ENCODE measurements at regions not wholly inside any gene's neighbourhood (a gene's known extent, or its start where the extent isn't known, plus 50 kb on each side); places are given as distances from the start of the nearest gene placed in this dataset.
"Not testable (repeated sequence)": the region's sequence is repeated elsewhere in the genome, so short reads cannot be mapped to it uniquely, and the experiment has no call there.

DNA sequence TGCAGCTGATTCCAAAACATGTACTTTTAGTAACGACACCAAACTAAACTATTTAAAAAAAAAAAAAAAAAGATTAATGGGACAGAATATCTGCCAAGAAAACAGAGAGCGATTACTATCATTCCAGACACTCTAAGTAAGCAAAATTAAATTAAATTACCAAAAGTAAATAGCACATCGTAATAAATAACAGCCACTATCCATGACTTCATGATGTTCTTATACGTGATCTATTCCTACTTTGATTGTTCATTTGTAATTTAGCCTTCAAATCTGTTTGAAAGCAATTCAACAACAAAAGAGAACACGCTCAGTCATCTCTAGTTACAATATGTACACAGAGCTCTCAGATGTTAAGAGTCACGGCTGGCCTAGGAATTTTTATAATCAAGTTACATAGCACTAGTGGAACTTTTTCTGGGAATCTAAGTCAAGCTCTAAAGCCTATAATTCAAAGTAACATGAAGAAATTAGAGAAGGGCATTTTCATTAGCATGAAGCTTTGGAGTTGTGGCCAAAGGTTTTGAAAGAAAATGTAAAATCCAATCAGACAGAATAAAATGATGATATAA, 241.7 kb upstream of the NEBL start:
- Histone ChIP-seq H3K27ac (ENCODE audit: low read depth, low read length) (no peak overlapping the region), H3K9ac (ENCODE audit: low read depth in 1 of 2, low read length in 2 of 2) (no peak overlapping the region), H3K9me3 (ENCODE audit: control insufficient read depth in 1 of 2, low read length in 2 of 2) (no peaks in the 10 kb centered on the region), H3K27me3 (ENCODE audit: control insufficient read depth in 1 of 2, insufficient read depth in 2 of 2, low read length in 2 of 2) (no peaks in the 10 kb centered on the region), H3K4me3 (ENCODE audit: low read depth in 1 of 2, low read length in 2 of 2) (no peak overlapping the region), H3K36me3 (ENCODE audit: control insufficient read depth in 1 of 2, insufficient read depth in 2 of 2, low read length in 2 of 2) (no peaks in the 10 kb centered on the region), H3K4me1 (ENCODE audit: control insufficient read depth in 1 of 2, insufficient read depth in 2 of 2, low read length in 2 of 2) (no peaks in the 10 kb centered on the region)

DNA sequence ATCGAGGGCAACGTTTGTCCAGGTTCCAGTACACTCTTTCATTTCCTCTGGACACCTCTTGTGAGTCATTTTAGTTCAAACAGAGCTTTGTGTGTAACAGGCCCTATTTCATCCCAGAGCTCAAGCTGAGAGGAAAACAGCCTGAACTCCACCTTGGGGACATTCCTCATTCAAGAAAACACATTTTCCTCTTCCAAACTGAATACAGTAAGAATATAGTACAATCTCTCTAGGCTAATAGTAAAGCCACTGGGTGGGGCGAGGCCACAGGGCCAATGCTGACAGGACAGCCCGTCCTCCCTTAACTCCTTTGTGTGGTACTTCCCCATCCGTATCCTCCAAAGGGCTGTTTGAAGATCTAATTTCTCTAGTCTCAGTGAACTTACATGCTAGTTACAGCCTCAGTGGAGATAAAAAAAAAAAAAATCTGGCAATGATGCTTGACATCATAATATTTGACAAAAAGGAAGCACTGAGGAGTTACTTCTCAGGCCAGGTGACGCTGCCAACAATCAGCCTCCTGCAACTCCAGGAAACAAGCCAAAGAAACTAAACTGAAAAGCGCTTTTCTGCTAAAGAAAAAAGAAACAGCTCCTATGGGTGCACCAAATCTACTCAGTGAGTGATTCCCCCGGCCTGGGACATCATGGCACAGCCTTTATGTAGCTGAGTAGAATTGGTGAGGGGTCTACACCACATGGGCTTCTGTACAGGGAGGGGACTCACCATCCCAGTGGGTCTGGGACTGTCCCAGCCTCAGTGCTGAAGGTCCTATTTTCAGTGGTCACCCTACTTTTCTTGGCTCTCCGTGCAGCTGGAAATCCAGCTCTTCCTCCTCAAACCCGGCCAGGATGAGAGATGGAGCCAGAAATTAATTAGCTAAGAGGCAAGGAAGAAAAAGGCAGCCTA, 238.2 kb upstream of the NEBL start:
- Histone ChIP-seq H3K36me3 (ENCODE audit: control insufficient read depth in 1 of 2, insufficient read depth in 2 of 2, low read length in 2 of 2) (no peaks in the 10 kb centered on the region), H3K27ac (ENCODE audit: low read depth, low read length) (no peak overlapping the region), H3K27me3 (ENCODE audit: control insufficient read depth in 1 of 2, insufficient read depth in 2 of 2, low read length in 2 of 2) (no peaks in the 10 kb centered on the region), H3K4me3 (ENCODE audit: low read depth in 1 of 2, low read length in 2 of 2) (no peak overlapping the region), H3K9me3 (ENCODE audit: control insufficient read depth in 1 of 2, low read length in 2 of 2) (no peaks in the 10 kb centered on the region), H3K9ac (ENCODE audit: low read depth in 1 of 2, low read length in 2 of 2) (no peak overlapping the region), H3K4me1 (ENCODE audit: control insufficient read depth in 1 of 2, insufficient read depth in 2 of 2, low read length in 2 of 2) (no peaks in the 10 kb centered on the region)

DNA sequence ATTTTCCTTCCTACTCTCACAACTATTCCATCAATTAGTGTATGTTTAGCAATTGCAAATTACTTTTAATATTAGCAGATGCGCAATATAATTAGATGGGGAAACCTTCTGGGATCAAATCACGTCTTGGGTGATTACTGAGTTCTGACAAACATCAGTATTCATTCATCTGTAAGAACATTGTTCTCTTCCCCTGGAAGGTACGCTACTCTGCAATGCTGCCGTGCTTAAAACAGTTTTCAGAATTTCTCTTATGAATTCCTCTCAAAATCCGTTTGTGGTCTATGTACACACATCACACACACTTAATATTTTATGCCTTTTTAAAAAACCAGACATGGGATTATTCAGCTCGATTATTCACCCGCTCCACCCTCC, 237.5 kb upstream of the NEBL start:
- H3K27me3 ChIP-seq (ENCODE audit: control insufficient read depth in 1 of 2, insufficient read depth in 2 of 2, low read length in 2 of 2) = no peaks in the 10 kb centered on the region
- H3K9me3 ChIP-seq (ENCODE audit: control insufficient read depth in 1 of 2, low read length in 2 of 2) = no peaks in the 10 kb centered on the region
- no peak overlapping the region for H3K27ac ChIP-seq (ENCODE audit: low read depth, low read length)
- no peaks in the 10 kb centered on the region for H3K4me1 ChIP-seq (ENCODE audit: control insufficient read depth in 1 of 2, insufficient read depth in 2 of 2, low read length in 2 of 2)
- H3K9ac ChIP-seq (ENCODE audit: low read depth in 1 of 2, low read length in 2 of 2) = no peak overlapping the region
- no peak overlapping the region for H3K4me3 ChIP-seq (ENCODE audit: low read depth in 1 of 2, low read length in 2 of 2)
- no peaks in the 10 kb centered on the region for H3K36me3 ChIP-seq (ENCODE audit: control insufficient read depth in 1 of 2, insufficient read depth in 2 of 2, low read length in 2 of 2)

DNA sequence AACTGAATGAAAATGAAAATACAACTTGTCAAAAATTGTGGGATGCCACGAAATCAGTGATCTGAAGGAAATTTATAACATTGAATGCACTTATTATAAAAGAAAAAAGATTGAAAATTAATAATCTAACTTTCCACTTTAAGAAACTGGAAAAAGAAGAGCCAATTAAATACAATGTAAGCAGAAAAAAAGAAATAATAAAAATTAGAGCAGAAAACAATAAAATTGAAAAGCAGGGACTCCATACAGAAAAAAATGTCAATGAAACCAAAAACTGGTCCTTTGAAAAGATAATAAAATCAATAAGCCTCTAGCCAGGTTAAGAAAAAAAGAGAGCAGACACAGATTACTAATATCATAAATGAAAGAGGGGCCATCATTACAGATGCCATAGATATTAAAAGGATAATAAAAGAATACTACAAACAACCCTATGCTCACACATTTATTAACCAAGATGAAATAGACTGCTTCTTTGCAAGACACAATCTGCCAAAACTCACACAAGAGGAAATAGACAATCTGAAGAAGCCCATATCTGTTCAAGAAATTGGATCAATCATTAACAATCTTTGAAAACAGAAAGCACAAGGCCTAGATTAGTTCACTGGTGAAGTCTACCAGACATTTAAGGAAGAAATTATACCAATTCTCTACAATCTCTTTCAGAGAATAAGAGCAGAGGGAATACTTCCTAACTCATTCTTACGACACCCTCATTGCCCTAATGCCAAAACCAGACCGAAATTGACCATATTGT, 233.8 kb upstream of the NEBL start:
- Histone ChIP-seq H3K9ac (ENCODE audit: low read depth in 1 of 2, low read length in 2 of 2) (no peak overlapping the region), H3K4me3 (ENCODE audit: low read depth in 1 of 2, low read length in 2 of 2) (no peak overlapping the region), H3K9me3 (ENCODE audit: control insufficient read depth in 1 of 2, low read length in 2 of 2) (no peaks in the 10 kb centered on the region), H3K4me1 (ENCODE audit: control insufficient read depth in 1 of 2, insufficient read depth in 2 of 2, low read length in 2 of 2) (no peaks in the 10 kb centered on the region), H3K27ac (ENCODE audit: low read depth, low read length) (no peak overlapping the region), H3K27me3 (ENCODE audit: control insufficient read depth in 1 of 2, insufficient read depth in 2 of 2, low read length in 2 of 2) (no peaks in the 10 kb centered on the region), H3K36me3 (ENCODE audit: control insufficient read depth in 1 of 2, insufficient read depth in 2 of 2, low read length in 2 of 2) (no peaks in the 10 kb centered on the region)

DNA sequence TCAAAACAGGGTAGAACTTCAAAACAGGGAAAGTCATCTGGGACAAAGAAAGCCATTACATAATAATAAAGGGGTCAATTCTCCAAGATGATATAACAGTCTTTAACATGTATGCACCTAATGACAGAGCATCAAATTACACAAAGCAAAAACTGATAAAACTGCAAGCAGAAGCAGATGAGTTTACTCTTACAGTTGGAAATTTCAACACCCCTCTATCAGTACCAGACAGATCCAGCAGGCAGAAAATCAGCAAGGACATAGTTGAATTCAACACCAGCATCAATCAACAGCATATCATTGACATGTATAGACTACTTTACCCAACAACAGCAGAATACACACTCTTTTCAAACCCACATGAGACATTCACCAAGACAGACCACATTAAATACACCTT, 233.0 kb upstream of the NEBL start:
- H3K4me1 ChIP-seq (ENCODE audit: control insufficient read depth in 1 of 2, insufficient read depth in 2 of 2, low read length in 2 of 2) = no peaks in the 10 kb centered on the region
- H3K27ac ChIP-seq (ENCODE audit: low read depth, low read length) = no peak overlapping the region
- H3K9me3 ChIP-seq (ENCODE audit: control insufficient read depth in 1 of 2, low read length in 2 of 2) = no peaks in the 10 kb centered on the region
- no peak overlapping the region for H3K9ac ChIP-seq (ENCODE audit: low read depth in 1 of 2, low read length in 2 of 2)
- H3K27me3 ChIP-seq (ENCODE audit: control insufficient read depth in 1 of 2, insufficient read depth in 2 of 2, low read length in 2 of 2) = no peaks in the 10 kb centered on the region
- H3K36me3 ChIP-seq (ENCODE audit: control insufficient read depth in 1 of 2, insufficient read depth in 2 of 2, low read length in 2 of 2) = no peaks in the 10 kb centered on the region
- H3K4me3 ChIP-seq (ENCODE audit: low read depth in 1 of 2, low read length in 2 of 2) = no peak overlapping the region

DNA sequence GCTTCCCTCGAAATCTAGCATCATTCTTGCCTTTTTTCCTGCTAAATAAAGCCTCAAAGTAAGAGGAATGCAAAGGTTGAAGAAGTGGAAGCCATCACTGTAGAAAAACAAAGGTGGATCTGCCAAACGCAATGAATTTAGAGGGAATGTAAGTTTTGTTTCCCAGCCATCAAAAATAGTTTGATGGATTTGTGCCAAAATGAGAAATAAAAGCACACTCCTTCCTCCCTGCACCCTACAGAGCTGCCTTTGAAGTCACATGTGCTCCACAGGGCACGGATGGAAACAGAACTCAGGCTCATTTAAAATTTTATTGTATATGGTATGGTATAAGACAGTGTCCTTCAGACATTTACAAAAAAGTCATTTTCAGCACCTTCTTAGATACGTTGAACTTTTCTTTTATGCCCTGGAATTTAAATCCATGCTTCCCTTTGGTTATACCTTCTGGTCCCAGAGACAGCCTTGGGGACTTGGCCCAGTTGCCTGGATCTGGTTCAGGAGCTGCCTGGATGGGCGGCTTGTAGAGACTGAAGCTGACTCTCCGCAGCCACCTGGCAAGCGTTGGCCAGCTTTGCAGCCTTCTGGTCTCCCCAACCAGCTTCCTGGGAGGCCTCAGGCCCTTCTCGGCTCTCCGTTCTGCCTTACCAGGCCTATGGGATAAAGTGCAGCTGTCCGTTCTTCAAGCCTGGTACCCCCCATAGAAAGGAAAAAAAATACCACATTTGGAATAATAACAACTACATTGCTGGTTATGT, 228.5 kb upstream of the NEBL start:
- H3K9me3 ChIP-seq (ENCODE audit: control insufficient read depth in 1 of 2, low read length in 2 of 2) = no peaks in the 10 kb centered on the region
- H3K4me1 ChIP-seq (ENCODE audit: control insufficient read depth in 1 of 2, insufficient read depth in 2 of 2, low read length in 2 of 2) = no peaks in the 10 kb centered on the region
- no peak overlapping the region for H3K4me3 ChIP-seq (ENCODE audit: low read depth in 1 of 2, low read length in 2 of 2)
- no peaks in the 10 kb centered on the region for H3K36me3 ChIP-seq (ENCODE audit: control insufficient read depth in 1 of 2, insufficient read depth in 2 of 2, low read length in 2 of 2)
- H3K27ac ChIP-seq (ENCODE audit: low read depth, low read length) = no peak overlapping the region
- H3K9ac ChIP-seq (ENCODE audit: low read depth in 1 of 2, low read length in 2 of 2) = no peak overlapping the region
- H3K27me3 ChIP-seq (ENCODE audit: control insufficient read depth in 1 of 2, insufficient read depth in 2 of 2, low read length in 2 of 2) = no peaks in the 10 kb centered on the region

DNA sequence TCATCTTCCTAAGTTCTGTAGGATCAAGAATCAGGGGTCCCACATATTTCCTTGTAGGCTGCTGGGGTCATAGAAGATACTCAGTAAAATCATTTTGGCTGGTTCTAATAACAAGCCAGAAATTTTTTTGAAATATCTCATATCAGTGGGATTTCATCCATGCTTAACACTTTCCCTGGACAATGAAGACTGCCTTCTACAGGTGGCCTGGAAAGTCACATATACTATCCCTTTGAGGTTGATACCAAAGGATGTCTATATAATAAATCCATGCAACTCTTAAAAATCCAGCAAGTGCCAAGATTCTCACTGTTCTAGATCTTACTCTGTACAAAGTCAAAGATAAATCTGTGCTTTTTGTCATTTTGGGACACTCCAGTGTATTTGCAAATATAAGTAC, 225.8 kb upstream of the NEBL start:
- H3K36me3 ChIP-seq (ENCODE audit: control insufficient read depth in 1 of 2, insufficient read depth in 2 of 2, low read length in 2 of 2) = no peaks in the 10 kb centered on the region
- H3K27me3 ChIP-seq (ENCODE audit: control insufficient read depth in 1 of 2, insufficient read depth in 2 of 2, low read length in 2 of 2) = no peaks in the 10 kb centered on the region
- H3K9ac ChIP-seq (ENCODE audit: low read depth in 1 of 2, low read length in 2 of 2) = no peak overlapping the region
- H3K4me3 ChIP-seq (ENCODE audit: low read depth in 1 of 2, low read length in 2 of 2) = no peak overlapping the region
- no peaks in the 10 kb centered on the region for H3K4me1 ChIP-seq (ENCODE audit: control insufficient read depth in 1 of 2, insufficient read depth in 2 of 2, low read length in 2 of 2)
- no peak overlapping the region for H3K27ac ChIP-seq (ENCODE audit: low read depth, low read length)
- no peaks in the 10 kb centered on the region for H3K9me3 ChIP-seq (ENCODE audit: control insufficient read depth in 1 of 2, low read length in 2 of 2)

DNA sequence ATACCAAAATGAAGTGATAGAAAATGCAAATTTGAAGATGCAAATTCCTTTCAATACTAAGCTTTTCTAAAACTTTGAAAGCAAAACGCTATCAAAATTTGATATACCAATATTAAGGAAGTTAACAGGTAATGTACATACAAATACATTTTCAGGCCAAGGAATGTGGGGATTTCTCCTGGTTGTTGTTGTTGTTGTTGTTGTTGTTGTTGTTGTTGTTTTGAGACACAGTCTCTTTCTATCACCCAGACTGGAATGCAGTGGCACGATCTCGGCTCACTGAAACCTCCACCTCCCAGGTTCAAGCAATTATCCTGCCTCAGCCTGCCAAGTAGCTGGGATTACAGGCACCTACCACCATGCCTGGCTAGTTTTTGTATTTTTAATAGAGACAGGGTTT, 224.7 kb upstream of the NEBL start:
- H3K9me3 ChIP-seq (ENCODE audit: control insufficient read depth in 1 of 2, low read length in 2 of 2); H3K9ac ChIP-seq (ENCODE audit: low read depth in 1 of 2, low read length in 2 of 2); H3K27ac ChIP-seq (ENCODE audit: low read depth, low read length); H3K4me3 ChIP-seq (ENCODE audit: low read depth in 1 of 2, low read length in 2 of 2); H3K27me3 ChIP-seq (ENCODE audit: control insufficient read depth in 1 of 2, insufficient read depth in 2 of 2, low read length in 2 of 2); H3K4me1 ChIP-seq (ENCODE audit: control insufficient read depth in 1 of 2, insufficient read depth in 2 of 2, low read length in 2 of 2); H3K36me3 ChIP-seq (ENCODE audit: control insufficient read depth in 1 of 2, insufficient read depth in 2 of 2, low read length in 2 of 2): not testable (repeated sequence)

DNA sequence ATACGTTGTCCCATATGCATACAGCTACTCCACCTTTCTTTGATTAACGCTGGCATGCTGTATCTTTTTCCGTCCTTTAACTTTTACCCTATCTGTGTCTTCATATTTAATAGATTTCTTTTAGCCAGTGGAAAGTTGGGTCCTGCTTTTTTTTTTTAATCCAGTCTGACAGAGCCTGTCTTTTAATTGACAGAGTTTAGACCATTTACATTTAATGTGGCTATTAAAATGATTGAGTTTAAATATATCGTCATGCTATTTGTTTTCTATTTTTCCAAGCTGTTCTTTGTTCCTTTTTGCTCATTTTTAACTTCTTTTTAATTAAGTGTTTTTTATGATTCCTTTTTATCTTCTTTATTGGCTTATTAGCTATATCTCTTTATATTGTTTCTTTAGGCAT, 217.6 kb upstream of the NEBL start:
- Histone ChIP-seq H3K9me3 (ENCODE audit: control insufficient read depth in 1 of 2, low read length in 2 of 2) (no peaks in the 10 kb centered on the region), H3K36me3 (ENCODE audit: control insufficient read depth in 1 of 2, insufficient read depth in 2 of 2, low read length in 2 of 2) (no peaks in the 10 kb centered on the region), H3K4me3 (ENCODE audit: low read depth in 1 of 2, low read length in 2 of 2) (no peak overlapping the region), H3K4me1 (ENCODE audit: control insufficient read depth in 1 of 2, insufficient read depth in 2 of 2, low read length in 2 of 2) (no peaks in the 10 kb centered on the region), H3K27me3 (ENCODE audit: control insufficient read depth in 1 of 2, insufficient read depth in 2 of 2, low read length in 2 of 2) (no peaks in the 10 kb centered on the region), H3K27ac (ENCODE audit: low read depth, low read length) (no peak overlapping the region), H3K9ac (ENCODE audit: low read depth in 1 of 2, low read length in 2 of 2) (no peak overlapping the region)

DNA sequence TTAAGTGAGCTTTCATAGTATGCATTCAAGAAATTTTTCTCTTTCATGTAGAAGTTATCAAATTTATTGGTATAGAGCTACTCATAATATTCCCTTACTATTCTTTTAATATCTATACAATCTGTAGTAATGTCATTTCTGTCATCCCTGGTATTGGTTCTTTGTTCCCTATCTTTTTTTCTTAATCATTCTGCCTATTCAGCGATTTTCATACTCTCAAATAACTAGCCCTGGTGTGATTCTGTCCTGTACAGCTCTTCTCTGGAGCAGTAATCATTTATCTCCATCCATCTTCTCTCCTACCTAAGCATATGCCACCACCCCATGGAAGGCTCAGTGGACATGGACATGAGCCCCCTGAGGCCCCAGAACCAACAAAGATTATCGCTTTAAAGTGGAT, 213.2 kb upstream of the NEBL start:
- H3K9me3 ChIP-seq (ENCODE audit: control insufficient read depth in 1 of 2, low read length in 2 of 2) = no peaks in the 10 kb centered on the region
- no peaks in the 10 kb centered on the region for H3K36me3 ChIP-seq (ENCODE audit: control insufficient read depth in 1 of 2, insufficient read depth in 2 of 2, low read length in 2 of 2)
- H3K27me3 ChIP-seq (ENCODE audit: control insufficient read depth in 1 of 2, insufficient read depth in 2 of 2, low read length in 2 of 2) = no peaks in the 10 kb centered on the region
- H3K27ac ChIP-seq (ENCODE audit: low read depth, low read length) = no peak overlapping the region
- H3K4me3 ChIP-seq (ENCODE audit: low read depth in 1 of 2, low read length in 2 of 2) = no peak overlapping the region
- H3K9ac ChIP-seq (ENCODE audit: low read depth in 1 of 2, low read length in 2 of 2) = no peak overlapping the region
- H3K4me1 ChIP-seq (ENCODE audit: control insufficient read depth in 1 of 2, insufficient read depth in 2 of 2, low read length in 2 of 2) = no peaks in the 10 kb centered on the region

Data from duodenal mucosa (tissue), 2 donors.